ENCODE measurements at regions not wholly inside any gene's neighbourhood (a gene's known extent, or its start where the extent isn't known, plus 50 kb on each side); places are given as distances from the start of the nearest gene placed in this dataset.

DNA sequence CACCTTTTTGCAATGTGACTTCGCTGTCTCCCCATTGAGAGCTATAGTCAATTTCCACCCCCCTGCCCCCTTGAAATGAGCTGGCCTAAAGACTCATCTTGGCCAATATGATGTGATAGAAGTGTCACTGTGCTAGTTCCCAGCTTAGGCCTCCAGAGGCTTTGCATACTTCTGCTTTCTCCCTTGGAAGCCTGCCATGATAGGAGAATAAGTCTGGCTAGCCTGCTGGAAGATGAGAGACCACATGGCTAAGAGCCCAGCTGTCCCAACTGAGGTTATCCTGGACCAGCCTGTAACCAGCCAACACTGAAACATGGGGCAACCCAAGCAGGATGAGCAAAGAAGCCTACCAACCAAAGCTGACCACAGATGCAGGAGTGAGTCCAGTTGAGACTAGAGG is 196.9 kb downstream of the GRIN2B start:
- Histone ChIP-seq H3K4me3 (no peak overlapping the region), H3K27me3 (no peaks in the 10 kb centered on the region), H4K20me1 (no peaks in the 10 kb centered on the region), H3K4me2 (no peak overlapping the region), H3K4me1 (peaks cover 0 to 12% (median 9%) of the 10 kb centered on the region in 10 experiments; a peak in 11 of 20 replicates), H3K36me3 (no peaks in the 10 kb centered on the region), H3K27ac (no peak overlapping the region), H3K9me3 (replicated peaks in 1 of 11) (no peaks in the 10 kb centered on the region), H3K9ac (no peak overlapping the region)
- TF ChIP-seq Cebpa-rat (IDR thresholded peaks at IDR 0.05), result no peak

DNA sequence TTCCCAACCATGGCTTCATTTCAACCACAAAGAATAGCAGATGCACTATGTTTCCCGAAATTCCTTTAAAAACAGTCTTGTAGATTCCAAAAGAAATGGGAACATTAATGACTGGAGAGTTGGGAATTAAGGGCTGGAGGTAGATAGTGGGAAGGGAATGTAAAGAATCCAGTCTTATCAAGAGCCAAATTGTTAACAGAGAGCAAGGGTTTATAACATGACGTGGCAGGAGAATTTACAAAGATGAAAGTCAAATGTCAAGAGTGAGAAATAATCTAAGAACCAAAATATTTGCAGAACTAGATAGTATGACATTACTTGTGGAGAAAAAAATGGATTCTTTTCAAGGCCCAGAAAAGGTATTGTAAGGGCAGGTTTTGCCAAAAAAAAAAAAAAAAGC is 200.9 kb downstream of the GRIN2B start:
- H3K36me3 ChIP-seq, result no peaks in the 10 kb centered on the region
- no peaks in the 10 kb centered on the region for H3K27me3 ChIP-seq
- no peaks in the 10 kb centered on the region for H3K4me1 ChIP-seq
- no peak overlapping the region for H3K27ac ChIP-seq
- no peaks in the 10 kb centered on the region for H3K9me3 ChIP-seq (replicated peaks in 1 of 11)
- no peak overlapping the region for H3K4me3 ChIP-seq
- no peak overlapping the region for H3K4me2 ChIP-seq
- TF ChIP-seq Cebpa-rat (IDR thresholded peaks at IDR 0.05), result no peak
- no peak overlapping the region for H3K9ac ChIP-seq
- H4K20me1 ChIP-seq, result no peaks in the 10 kb centered on the region

DNA sequence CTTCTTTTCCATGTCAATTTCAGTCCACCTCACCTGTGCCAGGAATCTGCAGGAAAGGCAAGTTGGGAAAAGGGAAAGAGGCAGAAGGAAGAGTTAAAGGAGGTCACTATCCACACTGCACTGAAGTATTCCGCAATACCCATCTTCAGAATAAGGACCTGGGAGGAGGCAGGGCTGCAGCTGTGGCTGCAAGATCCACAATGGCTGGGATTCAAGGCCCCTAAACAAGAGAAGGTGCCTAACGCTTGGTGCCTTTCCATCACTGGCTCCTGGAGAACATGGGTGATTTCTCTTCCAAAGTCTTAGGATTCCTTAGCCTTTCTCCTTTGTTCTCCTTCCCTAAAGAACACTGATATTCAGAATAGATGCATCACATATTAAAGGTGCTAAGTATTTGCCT is 204.0 kb downstream of the GRIN2B start:
- Histone ChIP-seq H3K4me2 (no peak overlapping the region), H3K36me3 (no peaks in the 10 kb centered on the region), H3K9ac (no peak overlapping the region), H3K27me3 (no peaks in the 10 kb centered on the region), H3K4me1 (no peaks in the 10 kb centered on the region), H3K4me3 (no peak overlapping the region), H3K27ac (no peak overlapping the region), H3K9me3 (replicated peaks in 1 of 11) (no peaks in the 10 kb centered on the region), H4K20me1 (no peaks in the 10 kb centered on the region)
- 0 out of 22 replicates have a peak, but pooled peaks of 1 of the 11 experiments have one; percentile 23 for TF ChIP-seq Cebpa-rat (IDR thresholded peaks at IDR 0.05)

DNA sequence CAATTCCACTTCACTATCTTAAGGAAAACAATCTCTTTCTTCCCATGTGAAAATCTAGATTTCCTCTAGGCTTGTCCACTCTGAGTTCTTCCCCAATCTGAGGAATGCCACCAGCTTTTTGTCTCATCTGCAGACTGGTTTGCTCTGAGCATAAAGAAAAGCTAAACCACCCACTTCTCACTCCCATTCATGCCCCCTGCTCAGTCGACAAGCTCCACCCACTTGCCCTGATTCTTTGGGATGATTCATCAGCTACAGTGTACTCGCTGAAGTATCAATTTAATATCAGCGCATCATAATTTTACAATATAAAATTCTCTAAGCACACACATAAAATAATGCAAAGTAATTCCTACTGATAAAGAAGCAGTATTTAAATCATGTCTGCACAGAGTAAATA is 209.1 kb downstream of the GRIN2B start:
- H4K20me1 ChIP-seq, result no peaks in the 10 kb centered on the region
- no peak overlapping the region for H3K4me3 ChIP-seq

DNA sequence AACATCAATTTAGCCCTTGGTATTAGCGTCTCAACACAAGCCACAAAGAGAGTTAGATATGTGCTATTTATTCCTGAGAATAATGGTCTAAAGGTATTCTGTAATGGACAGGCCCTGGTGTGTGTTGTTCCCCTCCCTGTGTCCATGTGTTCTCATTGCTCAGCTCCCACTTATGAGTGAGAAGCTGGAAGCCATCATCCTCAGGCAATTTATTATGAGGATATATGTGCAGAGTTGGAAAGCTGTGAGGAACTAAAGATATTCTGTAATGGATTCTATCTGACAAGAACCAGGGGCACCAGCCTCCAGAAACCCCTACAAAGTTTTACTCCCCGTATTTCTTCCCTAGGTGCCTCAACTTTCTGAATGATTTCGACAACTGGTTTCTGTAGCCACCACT is 210.8 kb downstream of the GRIN2B start:
- Histone ChIP-seq H3K36me3 (no peaks in the 10 kb centered on the region), H3K27me3 (no peaks in the 10 kb centered on the region), H3K27ac (no peak overlapping the region), H3K4me3 (no peak overlapping the region), H3K9me3 (replicated peaks in 1 of 11) (no peaks in the 10 kb centered on the region), H3K4me1 (no peaks in the 10 kb centered on the region), H4K20me1 (no peaks in the 10 kb centered on the region), H3K9ac (no peak overlapping the region), H3K4me2 (no peak overlapping the region)
- TF ChIP-seq Cebpa-rat (IDR thresholded peaks at IDR 0.05), result no peak

More for the DNA sequence above, 209.1 kb downstream of the GRIN2B start:
- Histone ChIP-seq H3K27ac (no peak overlapping the region), H3K9ac (no peak overlapping the region), H3K4me2 (no peak overlapping the region), H3K4me1 (no peaks in the 10 kb centered on the region), H3K27me3 (no peaks in the 10 kb centered on the region), H3K9me3 (replicated peaks in 1 of 11) (no peaks in the 10 kb centered on the region), H3K36me3 (no peaks in the 10 kb centered on the region)
- no peak for TF ChIP-seq Cebpa-rat (IDR thresholded peaks at IDR 0.05)

DNA sequence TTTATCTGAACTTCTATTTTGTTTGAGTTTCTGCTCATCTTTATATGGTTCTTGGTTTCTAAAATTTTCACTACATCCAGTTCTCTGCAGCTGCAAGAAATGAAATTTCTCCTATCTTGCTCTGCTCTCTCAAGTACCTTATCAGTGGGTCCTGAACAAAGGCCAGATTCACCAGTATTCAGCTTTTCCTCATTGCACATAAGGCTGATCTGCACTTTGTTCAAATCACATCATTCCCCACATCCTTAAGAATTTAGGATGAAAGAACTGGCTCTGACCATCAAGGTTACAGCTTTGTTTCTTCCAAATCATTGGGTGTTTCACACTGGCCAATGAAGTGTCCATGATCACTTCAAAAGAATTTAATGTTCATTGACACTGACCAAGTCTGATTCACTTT is 211.4 kb downstream of the GRIN2B start:
- no peaks in the 10 kb centered on the region for H3K27me3 ChIP-seq
- H3K4me1 ChIP-seq, result no peaks in the 10 kb centered on the region
- H3K27ac ChIP-seq, result no peak overlapping the region
- no peak for TF ChIP-seq Cebpa-rat (IDR thresholded peaks at IDR 0.05)
- no peaks in the 10 kb centered on the region for H4K20me1 ChIP-seq
- H3K9ac ChIP-seq, result no peak overlapping the region
- H3K4me2 ChIP-seq, result no peak overlapping the region
- no peaks in the 10 kb centered on the region for H3K9me3 ChIP-seq (replicated peaks in 1 of 11)
- H3K36me3 ChIP-seq, result no peaks in the 10 kb centered on the region
- H3K4me3 ChIP-seq, result no peak overlapping the region

DNA sequence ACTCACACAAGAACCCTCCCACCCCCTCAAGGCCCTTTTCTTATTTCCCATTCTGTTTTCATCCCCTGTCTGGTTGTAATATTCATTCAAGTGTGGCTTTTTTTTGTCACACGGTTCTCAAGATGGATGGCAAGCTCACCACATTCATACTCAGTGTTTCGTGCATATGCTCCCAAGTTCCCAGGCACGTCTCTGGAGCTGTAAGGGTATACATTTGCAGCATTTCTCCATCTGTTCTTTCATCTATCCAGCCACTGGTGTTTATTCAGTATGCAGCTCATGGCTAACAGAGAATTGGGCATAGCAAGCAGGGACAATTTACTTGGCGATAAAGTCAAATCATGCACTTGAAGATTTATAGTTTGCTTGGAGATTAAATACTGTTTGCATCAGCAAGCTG is 212.1 kb downstream of the GRIN2B start:
- no peaks in the 10 kb centered on the region for H3K9me3 ChIP-seq (replicated peaks in 1 of 11)
- H4K20me1 ChIP-seq, result no peaks in the 10 kb centered on the region
- H3K27me3 ChIP-seq, result no peaks in the 10 kb centered on the region
- H3K27ac ChIP-seq, result no peak overlapping the region
- H3K36me3 ChIP-seq, result no peaks in the 10 kb centered on the region
- no peaks in the 10 kb centered on the region for H3K4me1 ChIP-seq
- H3K4me2 ChIP-seq, result no peak overlapping the region
- no peak for TF ChIP-seq Cebpa-rat (IDR thresholded peaks at IDR 0.05)
- H3K9ac ChIP-seq, result no peak overlapping the region
- H3K4me3 ChIP-seq, result no peak overlapping the region

DNA sequence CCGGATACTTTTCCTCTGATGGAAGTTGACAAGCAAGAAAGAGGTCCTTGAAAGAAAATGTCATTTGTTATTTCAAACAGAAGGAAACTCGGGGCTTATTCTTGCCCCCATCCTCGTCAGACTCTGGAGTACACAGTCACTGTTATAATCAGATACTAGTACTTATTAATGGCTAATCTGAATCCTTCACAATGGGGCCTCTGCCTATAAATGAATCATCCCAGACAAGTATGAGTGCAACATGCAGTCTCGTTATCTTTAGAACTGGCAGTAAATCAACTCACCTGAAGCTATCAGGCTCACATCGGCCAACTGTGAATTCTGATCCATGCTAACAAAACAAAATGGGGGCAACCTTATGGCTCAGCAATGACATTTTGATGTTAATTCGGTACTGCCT is 216.7 kb downstream of the GRIN2B start:
- no peak for TF ChIP-seq Cebpa-rat (IDR thresholded peaks at IDR 0.05)
- Histone ChIP-seq H4K20me1 (no peaks in the 10 kb centered on the region), H3K9me3 (replicated peaks in 1 of 11) (no peaks in the 10 kb centered on the region), H3K27me3 (no peaks in the 10 kb centered on the region), H3K27ac (no peak overlapping the region), H3K4me1 (no peaks in the 10 kb centered on the region), H3K4me2 (no peak overlapping the region), H3K4me3 (no peak overlapping the region), H3K36me3 (no peaks in the 10 kb centered on the region), H3K9ac (no peak overlapping the region)

DNA sequence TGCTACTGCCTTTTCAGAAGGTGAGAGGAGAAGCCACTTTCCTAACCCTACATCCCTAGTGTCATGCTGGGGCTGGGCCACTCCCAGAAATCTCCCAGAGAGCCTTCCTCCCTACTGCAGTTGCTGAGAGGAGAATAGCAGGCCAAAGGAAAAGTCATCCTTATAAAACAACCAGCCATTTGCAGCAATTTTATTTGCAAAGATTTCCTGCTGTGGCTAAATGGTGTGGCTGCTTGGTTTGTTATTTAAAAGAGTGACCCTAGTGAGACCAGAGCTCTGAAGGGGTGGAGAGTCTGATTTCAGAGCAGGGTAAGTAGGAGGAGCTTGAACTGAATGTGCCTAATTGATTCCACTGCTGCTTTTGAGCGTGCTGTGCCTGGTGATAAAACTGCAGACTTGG is 232.0 kb downstream of the GRIN2B start:
- no peak overlapping the region for H3K4me2 ChIP-seq
- no peaks in the 10 kb centered on the region for H3K27me3 ChIP-seq
- H3K9ac ChIP-seq, result no peak overlapping the region
- no peak for TF ChIP-seq Cebpa-rat (IDR thresholded peaks at IDR 0.05)
- no peaks in the 10 kb centered on the region for H3K4me1 ChIP-seq
- H3K27ac ChIP-seq, result no peak overlapping the region
- H3K36me3 ChIP-seq, result no peaks in the 10 kb centered on the region
- H3K9me3 ChIP-seq (replicated peaks in 1 of 11), result no peaks in the 10 kb centered on the region
- H3K4me3 ChIP-seq, result no peak overlapping the region
- H4K20me1 ChIP-seq, result no peaks in the 10 kb centered on the region

DNA sequence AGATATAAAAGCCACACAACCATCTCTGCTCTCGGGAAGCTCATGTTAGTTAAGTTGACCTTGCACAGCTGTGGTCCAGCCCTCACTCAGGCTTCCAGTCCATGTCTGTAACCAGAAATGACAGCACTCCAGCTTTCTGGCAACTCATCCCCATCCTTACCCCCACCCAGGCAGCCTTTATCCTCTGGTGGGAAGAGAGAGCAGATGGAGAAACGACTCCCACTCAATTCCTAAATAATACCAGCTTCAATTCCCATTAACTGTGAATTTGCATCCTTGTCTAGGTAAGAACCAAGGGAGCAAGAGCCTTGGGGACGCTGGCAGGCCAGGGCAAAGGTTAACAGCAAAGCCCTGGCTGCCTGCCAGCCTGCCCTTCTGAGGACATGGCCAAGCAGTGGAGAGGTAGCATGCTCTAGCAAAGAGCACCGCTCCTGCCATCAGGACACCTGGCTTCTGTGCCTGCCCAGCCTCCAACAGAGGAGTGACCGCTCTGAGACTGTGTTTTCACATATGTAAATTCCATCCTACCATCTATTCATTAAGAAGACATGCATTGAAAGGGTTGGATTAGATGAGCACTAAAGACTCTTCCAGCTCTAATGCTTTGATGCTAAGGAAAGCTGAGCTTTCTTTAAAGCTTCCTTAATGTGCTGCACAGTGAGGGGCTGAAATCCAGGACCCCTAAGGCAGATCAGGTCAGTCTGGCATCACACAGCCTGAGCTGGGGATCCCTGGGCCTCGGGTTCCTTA is 236.1 kb downstream of the GRIN2B start:
- Histone ChIP-seq H3K36me3 (no peaks in the 10 kb centered on the region), H3K27me3 (no peaks in the 10 kb centered on the region), H3K4me2 (no peak overlapping the region), H4K20me1 (no peaks in the 10 kb centered on the region), H3K9ac (no peak overlapping the region), H3K9me3 (replicated peaks in 1 of 11) (no peaks in the 10 kb centered on the region), H3K4me1 (no peaks in the 10 kb centered on the region; a peak in 1 of 20 replicates), H3K4me3 (no peak overlapping the region), H3K27ac (no peak overlapping the region)
- no peak for TF ChIP-seq Cebpa-rat (IDR thresholded peaks at IDR 0.05)

Data from BLaER1 treated with 17β-estradiol and CSF1 and Interleukin-3, amounts not matched to agents 10 nM and 100 nM (cell line).